ENCODE measurements at regions not wholly inside any gene's neighbourhood (a gene's known extent, or its start where the extent isn't known, plus 50 kb on each side); places are given as distances from the start of the nearest gene placed in this dataset.
"Not testable (repeated sequence)": the region's sequence is repeated elsewhere in the genome, so short reads cannot be mapped to it uniquely, and the experiment has no call there.

DNA sequence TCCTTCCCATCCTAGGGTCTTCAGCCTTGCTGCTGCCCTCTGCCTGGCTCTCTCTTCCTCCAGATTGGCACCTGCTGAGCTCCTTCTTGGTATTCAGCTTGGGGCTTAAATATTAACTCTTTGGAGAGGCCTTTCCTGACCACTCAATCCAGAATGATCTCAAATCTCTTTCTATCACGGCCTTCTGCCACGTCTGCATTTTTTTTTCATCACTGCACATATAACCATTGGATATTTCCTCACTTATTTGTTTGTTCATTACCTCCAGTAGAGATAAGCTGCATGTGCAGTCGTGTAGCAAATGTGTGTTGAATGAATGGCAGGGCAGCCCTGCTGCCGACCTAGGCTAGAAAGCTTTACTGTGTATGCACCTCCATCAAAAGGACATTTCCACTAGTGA is 51.6 kb upstream of the MPP7 start:
- DNase-seq, result no peak

DNA sequence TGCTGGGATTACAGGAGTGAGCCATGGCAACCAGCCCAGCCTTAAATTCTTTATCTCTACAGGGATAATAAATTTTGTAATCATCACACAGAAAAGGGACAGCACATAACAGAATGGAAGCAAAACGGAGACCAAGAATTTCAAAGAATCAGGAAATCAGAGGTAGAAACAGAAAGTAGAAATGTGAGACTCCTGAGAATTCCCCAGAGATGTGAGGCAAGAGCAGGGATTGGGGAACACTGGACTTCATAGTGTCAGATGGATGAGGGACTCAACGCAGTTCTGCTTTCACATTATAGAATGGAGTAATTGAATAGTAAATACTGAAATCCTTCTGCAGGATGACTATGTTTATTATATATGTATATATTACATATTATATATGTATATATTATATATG is 52.5 kb upstream of the MPP7 start:
- no peak for DNase-seq

DNA sequence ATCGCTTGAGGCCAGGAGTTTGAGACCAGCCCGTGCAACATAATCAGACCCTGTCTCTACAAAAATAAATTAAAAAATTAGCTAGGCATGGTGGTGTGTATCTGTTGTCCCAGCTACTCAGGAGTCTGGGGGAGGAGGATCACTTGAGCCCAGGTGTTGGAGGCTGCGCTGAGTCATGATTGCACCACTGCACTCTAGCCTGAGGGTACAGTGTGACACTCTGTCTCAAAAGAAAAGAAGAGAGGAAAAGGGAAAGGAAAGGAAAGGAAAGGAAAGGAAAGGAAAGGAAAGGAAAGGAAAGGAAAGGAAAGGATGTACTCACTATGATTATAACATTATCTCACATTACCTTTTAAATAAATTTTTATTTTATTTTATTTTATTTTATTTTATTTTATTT is 56.5 kb upstream of the MPP7 start:
- DNase-seq, result no peak

DNA sequence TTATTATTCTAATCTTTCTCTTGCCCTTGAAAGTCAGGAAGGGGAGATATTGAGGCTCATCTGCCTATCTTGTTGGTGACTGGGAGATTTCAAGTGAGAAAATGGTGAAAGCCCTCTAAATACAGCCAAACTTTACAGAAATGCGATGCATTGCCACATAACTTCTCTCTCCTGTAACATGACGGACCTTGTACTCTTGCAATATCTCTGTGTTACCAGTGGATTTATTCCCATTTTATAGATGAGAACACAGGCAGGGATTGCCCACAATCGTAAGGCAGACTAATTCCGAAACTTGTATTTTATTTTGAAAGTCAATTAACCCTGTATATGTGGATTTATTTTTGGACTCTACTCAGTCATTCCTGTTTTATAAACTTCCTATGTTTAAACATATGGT is 57.3 kb upstream of the MPP7 start:
- no peak for DNase-seq

DNA sequence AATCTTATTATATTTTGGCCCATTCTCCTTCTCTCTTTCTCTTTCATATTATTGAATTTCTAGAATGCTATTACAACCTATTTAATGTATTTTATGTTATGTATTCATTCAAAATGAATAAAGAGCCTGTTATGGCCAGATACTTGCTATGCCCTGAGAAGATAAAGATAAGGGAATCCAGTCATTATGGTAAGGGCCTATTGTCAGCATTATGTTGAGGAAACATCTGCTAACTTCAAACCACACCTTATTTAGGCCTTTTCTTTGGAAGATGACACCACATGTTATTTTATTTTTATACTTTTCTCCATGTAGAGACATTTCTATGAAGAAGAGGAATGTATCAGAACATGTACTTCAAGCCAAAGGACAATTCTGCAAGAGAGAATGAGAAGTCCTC is 60.5 kb upstream of the MPP7 start:
- DNase-seq, result no peak

DNA sequence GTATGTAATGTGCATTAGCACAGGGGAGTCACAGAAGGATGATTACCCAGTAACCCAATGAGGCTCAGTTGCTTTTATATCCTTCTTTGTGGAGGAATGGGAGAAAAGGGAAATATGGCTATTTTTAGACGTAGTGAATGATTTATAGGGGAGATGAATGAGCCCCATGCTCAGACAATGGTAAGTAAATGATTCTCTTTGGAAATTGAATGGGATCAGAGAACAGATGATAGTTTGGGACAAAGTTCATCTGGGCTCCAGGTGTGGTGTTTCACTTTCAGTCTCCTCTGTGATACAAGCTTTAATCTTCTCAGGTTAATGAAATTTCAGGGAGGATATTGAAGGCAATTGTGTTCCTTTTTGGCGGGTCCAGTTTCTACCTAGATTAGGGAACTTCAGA is 63.0 kb upstream of the MPP7 start:
- no peak for DNase-seq

DNA sequence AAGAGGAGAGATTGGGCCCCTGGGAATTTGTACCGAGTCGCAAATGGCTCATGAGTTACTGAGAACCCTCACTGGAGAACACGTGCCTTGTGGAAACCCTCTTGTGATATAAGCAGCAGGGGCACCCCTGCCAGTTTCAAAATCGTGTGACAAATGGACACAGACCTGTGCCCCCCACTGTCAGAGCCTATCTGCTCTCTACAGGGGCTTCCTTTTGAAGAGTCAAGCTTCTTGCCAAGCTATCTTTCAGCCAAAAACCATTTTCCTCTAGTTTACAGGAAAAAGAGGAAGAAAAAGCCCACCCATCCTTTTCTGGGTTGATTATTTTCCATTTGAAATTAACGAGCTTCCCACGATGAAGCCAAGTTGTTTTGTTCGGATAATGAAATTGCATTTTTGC is 64.1 kb upstream of the MPP7 start:
- DNase-seq, result no peak

DNA sequence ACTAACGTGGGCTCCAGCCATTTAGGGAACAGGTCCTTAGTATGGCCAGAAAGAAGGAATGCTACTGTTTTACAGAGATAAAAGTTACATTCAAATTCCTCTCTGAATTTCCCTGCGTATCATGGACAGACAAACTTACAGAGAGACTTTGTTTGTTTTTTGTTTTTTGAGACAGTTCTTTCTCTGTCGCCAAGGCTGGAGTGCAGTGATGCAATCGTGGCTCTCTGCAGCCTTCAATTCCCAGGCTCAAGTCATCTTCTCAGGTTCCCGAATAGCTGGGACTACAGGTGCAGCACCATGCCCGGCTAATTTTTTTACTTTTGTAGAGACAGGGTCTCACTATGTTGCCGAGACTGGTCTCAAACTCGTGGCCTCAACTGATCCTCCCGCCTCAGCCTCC is 64.5 kb upstream of the MPP7 start:
- DNase-seq, result no peak

DNA sequence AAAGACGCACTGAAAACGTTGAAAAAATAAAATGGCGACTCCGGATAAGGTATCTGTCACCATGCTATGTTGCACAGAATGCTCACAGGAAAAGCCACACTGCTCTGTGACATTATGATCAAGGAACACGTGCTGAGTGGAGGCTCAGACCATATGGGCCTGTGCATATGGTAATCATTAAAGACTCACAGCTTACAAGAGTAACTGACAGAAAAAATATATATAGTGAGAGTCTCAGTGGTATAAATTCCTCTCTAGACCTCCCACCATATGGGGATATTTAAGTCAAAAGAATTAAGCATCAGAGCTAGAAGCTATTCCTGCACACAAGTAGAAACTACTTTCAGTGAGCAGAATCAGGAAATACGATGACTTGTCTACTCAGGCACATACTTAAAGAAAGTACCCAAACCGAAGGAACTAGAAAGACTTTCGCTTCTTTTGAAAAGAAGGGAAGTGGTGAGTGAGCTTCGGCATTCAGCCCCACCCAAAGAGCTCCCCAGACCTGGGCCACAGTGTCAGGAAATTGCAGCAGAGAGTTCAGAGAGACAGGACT is 65.1 kb upstream of the MPP7 start:
- DNase-seq, result peak; percentile 34

DNA sequence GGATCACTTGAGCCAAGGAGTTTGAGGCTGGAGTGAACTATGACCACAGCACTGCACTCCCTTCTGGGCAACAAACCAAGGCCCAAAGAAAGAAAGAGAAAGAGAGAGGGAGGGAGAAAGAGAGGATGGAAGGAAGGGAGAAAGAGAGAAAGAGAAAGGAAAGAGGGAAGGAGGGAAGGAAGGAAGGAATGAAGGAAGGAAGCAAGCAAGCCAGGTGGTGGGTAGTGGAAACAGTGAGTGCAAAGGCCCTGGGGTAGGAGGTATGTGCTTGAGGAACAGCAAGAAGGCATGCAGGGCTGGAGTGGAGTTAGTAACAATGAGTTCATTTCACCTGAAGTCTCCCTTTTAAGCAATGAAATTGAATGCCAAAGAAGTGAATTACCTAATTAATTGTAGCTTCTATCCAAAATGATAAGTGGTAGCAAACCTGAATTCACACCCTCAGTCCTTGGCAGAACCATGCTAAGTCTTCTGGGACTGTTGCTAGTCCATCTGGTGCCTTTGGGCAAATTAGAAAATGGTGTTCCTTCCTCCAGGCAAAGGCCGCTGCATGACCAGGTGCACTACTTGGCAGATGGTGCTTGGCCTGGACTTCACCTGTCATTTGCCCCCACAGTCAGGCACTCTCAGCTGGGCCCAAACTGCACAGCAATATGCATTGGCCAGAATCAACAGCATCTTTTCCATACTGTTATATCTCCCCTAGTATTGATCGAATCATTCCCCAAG is 67.4 kb upstream of the MPP7 start:
- no peak for DNase-seq

DNA sequence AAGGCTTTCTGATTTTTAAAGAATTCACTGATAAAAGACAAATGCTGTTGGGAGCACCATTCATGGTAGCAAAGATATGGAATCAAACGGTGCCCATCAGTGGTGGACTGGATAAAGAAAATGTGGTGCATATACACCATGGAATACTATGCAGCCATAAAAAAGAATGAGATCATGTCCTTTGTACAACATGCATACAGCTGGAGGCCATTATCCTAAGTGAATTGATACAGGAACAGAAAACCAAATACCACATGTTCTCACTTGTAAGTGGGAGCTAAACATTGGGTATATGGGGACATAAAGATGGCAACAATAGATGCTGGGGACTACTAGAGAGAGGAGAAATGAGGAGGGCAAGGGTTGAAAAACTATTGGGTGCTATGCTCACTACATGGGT is 68.8 kb upstream of the MPP7 start:
- not testable (repeated sequence) for DNase-seq

DNA sequence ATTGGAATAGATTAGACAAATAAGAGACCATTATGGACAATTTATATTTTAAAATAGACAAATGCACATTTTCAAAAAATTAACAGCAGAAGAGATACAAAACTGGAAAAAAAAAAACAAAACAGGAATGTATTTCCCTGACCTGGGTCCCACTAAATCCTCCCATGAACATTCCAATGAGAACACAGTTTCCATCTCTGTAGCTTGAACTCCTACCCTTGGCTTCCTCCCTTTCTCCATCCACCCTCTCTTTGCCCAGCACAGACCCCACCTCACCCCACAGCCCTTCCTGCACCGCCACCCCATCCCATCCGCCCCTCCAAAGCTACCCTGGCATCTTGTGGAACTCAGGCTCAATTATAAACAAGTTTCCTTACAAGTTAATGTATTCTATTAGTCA is 71.2 kb upstream of the MPP7 start:
- DNase-seq, result no peak

DNA sequence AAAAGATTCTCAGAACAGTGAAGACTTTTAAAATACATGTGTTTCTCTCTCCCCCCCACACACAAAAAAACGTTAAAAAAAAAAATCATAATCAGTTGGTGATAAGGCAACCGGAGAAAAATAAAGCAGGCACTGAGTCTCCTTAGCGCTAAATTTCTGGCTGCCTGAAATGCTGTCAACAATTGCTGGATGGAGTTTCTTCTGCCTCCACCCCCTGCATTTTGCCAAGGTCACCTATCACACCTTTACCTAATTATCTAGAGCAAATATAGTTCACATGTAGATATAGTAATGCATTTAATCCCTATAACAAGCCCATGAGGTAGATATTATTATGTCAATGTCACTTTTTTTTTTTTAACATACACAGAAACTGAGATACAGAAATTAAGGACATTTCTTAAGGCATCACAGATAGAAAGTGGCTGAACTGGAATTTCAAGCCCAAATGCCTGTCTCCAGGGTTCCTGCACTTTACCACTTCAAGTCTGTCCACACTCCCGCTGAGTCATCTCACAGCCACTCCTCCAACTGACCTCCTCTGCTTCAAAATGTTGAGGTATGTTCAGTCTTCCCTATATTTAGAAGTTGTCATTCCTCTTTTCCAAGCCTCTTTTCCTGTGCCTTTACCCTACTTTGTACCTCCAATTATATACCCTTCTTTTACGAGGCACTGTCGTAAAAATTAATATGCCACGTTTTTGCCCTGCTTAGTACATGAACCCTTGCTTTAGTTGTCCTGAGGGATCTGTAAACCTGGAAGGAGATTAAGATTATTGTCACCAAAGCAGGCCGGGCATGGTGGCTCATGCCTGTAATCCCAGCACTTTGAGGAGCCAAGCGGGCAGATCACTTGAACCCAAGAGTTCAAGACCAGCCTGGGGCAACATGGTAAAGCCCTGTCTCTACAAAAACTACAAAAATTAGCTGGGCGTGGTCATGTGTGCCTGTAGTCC is 72.8 kb upstream of the MPP7 start:
- DNase-seq, result no peak

DNA sequence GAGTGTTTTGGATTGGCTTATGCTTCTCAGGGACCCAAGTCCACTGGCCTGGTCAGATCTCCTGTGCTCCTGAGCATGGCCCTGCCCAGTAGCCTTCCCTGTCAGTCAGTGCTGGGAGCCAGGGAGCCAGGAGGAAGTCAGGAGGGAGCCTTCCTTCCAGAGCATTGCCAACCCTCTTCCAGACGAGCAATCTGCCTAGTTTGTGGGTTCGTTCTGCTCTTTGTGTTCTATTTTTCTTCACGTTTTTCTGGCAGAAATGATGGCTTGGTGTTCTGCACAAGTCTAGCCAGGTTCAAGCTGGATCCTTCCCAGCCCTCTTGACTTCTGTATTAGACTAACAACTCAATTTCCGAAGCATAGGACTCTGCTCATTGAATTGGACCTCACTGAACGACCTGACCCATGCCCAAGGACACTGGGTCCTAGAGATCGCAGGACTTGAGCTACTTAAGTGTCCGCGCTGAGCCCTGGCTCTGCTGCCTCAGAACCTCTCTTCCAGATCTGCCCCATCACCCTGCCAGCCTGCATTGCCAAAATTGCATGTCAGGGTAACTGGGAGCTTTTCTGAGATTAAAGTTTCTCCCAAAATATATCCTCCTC is 76.2 kb upstream of the MPP7 start:
- no peak for DNase-seq

DNA sequence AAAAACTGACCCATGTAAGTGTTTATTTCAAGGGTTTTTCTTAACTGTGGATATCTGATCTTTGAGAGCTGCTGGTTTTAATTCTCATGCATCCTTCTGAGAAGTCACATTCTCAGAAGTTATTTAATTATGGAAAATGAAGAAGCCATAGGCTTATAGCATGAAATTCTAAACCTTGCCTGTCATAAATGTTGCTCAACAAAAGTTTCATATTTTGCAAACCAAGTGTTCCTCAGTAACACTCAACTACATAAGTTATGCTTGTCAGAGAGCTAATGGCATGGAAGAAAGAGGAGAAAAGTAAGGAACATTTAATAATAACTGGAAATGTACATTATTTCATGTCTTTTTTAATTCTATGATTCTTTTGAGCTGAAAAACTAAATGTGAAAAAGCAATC is 78.6 kb upstream of the MPP7 start:
- DNase-seq, result no peak

DNA sequence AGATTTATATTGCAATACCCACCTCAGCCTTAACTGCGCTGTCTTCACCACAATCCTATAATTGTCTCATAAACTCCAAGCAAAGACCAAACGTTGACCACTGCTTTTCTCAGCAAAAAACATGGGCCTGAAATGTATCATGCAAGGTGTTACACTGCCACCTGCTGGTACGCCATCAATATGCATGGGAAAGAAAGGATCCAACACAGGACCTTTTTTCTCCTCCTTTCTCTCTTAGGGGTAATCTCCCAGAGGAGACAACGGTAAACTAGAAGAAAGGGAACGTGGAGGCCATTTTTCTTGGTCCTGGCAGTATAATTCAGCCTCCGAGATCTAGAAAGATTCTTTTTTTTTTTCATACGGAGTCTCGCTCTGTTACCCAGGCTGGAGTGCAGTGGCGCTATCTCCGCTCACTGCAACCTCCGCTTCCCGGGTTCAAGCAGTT is 79.1 kb upstream of the MPP7 start:
- DNase-seq, result no peak

DNA sequence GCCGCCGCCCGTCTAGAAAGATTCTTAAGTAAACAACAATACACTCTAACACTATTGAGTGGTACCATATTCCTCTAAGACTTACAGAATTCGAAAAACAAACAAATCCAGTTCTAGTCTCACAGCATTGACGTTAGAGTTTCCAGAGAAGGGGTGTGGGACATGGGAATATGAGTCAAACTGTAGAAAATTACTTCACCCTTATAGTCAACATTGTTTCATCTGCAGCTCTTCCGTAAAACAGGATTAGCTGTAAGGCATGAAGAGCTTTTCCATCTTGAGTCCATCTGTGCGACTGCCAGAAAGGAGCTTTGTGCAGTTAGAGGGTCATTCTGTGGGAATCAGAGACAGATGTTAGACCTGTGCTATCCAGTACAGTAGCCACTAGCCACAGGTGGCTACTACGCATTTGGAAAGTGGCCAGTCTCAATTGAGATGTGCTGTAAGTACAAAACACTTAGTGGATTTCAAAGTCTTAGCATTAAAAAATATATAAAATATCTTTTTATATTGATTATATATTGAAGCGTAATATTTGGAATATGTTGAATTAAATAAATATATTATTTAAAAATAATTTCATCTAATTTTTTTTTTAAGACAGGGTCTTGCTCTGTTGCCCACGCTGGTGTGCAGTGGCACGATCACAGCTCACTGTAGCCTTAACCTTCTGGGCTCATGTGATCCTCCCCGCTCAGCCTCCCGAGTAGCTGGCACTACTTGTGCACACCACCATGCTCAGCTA is 79.8 kb upstream of the MPP7 start:
- peak; percentile 42 for DNase-seq

DNA sequence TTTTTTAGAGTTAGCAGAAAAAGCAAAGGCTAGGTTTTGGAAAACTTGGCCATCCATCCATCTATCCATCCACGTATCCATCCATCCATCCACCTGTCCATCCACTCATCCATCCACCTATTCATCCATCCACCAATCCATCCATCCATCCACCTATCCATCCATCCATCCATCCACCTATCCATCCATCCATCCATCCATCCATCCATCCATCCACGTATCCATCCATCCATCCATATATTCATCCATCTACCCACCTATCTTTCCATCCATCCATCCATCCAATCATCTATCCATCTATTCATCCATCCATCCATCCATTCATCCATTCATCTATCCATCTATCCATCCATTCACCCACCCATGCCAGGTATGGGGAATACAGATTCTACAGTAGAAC is 81.7 kb upstream of the MPP7 start:
- DNase-seq, result no peak

DNA sequence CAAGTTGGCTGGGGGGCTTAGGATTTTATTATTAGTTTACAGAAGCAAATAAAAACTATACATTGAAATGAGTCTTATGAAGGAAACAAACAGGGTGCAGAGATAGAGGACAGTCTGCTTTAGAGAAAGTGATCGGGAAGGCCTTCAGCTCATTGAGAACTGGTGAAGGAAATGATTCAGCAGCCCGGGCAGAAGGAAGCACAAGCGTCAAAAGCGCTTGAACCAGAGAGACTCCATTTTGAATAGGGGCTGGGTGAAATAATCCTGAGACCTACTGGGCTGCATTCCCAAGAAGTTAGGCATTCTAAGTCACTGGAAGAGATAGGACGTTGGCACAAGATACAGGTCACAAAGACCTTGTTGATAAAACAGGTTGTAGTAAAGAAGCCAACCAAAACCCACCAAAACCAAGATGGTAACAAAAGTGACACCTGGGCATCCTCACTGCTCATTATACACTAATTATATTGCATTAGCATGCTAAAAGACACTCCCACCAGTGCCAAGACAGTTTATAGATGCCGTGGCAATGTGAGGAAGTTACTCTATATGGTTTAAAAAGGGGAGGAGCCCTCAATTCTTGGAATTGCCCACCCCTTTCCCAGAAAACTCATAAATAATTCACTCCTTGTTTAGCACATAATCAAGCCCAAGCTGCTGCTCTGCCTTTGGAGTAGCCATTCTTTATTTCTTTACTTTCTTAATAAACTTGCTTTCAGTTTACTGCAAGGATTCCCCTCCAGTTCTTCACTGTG is 83.1 kb upstream of the MPP7 start:
- no peak for DNase-seq

DNA sequence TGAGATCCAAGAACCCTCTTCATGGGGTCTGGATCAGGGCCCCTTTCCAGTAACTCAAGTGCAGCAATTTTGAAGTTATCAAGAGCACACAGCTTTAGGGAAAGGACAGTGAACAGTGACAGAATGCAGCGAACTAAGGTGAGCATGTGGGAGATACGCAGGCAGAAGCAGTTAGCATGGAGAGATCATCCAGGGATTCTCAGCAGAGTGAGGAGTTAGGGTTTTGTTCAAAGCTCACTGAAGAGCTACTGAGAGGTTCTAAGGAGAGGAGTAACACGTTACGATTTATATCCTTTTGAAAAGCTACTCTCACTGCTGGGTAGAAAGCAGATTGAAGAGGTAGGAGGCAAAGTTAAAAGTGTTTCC is 83.6 kb upstream of the MPP7 start:
- no peak for DNase-seq

DNA sequence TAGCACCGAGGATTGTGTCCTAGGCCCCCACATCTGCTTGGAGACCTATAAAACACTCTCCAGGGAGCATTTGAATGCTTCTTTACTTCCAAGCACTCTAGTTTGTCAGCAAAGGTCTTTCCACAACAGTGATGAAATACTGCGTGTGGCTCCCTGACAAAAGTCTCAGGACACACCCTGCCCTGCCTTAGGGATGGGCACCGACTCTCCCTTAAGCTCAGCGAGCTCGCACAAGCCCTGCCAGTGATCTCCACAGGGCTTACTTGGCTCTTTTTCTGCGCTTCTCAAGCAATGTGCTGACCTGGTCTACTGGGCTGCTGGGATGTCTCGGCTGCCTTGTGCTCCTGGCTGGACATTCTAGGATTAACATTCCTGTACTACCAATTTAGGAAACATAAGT is 84.3 kb upstream of the MPP7 start:
- no peak for DNase-seq

DNA sequence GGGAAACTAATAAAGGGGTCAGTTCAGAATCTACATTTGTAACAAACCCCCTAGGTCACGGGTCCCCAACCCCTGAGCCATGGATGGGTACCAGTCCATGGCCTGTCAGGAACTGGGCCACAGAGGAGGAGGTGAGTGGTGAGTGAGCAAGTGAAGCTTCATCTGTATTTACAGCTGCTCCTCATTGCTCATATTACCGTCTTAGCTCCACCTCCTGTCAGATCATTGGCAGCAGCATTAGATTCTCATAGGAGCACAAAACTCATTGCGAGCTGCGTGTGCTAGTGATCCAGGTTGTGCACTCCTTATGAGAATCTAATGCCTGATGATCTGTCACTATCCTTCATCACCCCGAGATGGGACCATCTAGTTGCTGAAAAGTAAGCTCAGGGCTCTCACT is 88.4 kb upstream of the MPP7 start:
- no peak for DNase-seq

Measured in NCI-H524 treated with DMSO at 0.1 percent for 48 hours (cell line).